WTC11 (cell line): ENCODE measurements at regions not wholly inside any gene's neighbourhood (a gene's known extent, or its start where the extent isn't known, plus 50 kb on each side); places are given as distances from the start of the nearest gene placed in this dataset.

Experiments used
- ATAC-seq: fragments of 200-7000 bp; cut with Tn5 transposase; 2 replicates; pipeline ENCODE4 v1.10.0; 2021; ENCODE audit warnings: mild to moderate bottlenecking, moderate library complexity
- CTCF ChIA-PET: fragments of 300-600 bp; sonication (Branson Sonifier 250); formaldehyde crosslinking; loops from one replicate; lab custom pipeline; 2021; ENCODE audit warnings: antibody characterized with exemption; lab: Charles Lee
- POLR2A ChIA-PET: fragments of 350-600 bp; sonication (Branson Sonifier 250); formaldehyde crosslinking; loops from one replicate; lab custom pipeline; 2021; ENCODE audit warnings: antibody characterized with exemption; lab: Charles Lee
- DNase-seq: peaks from one replicate; pipeline ENCODE4 v3.0.0; 2021; ENCODE audit warnings: low spot score
- H3K27ac Mint-ChIP-seq: 2 replicates; pipeline ENCODE4 v1.8.0; 2021; ENCODE audit warnings: mixed read lengths
- H3K27me3 Mint-ChIP-seq: 2 replicates; pipeline ENCODE4 v1.8.0; 2021; ENCODE audit warnings: low read depth, mild to moderate bottlenecking, moderate library complexity, mixed read lengths
- H3K36me3 Mint-ChIP-seq: 2 replicates; pipeline ENCODE4 v1.8.0; 2021; ENCODE audit warnings: mixed read lengths
- H3K4me1 Mint-ChIP-seq: 2 replicates; pipeline ENCODE4 v1.8.0; 2022; ENCODE audit warnings: mixed read lengths
- H3K4me3 Mint-ChIP-seq: 2 replicates; pipeline ENCODE4 v1.8.0; 2021; ENCODE audit warnings: mild to moderate bottlenecking, moderate library complexity, mixed read lengths
- H3K9me3 Mint-ChIP-seq: 2 replicates; pipeline ENCODE4 v1.8.0; 2021; ENCODE audit warnings: mixed read lengths
- AFF4 ChIP-seq: sonication (generic); formaldehyde crosslinking; IDR thresholded peaks from 2 replicates; pipeline ENCODE4 v1.8.1; 2023; ENCODE audit warnings: mild to moderate bottlenecking, missing genetic modification reagents, borderline replicate concordance
- CTCF ChIP-seq: fragments of 200-600 bp; IDR thresholded peaks from 2 replicates; pipeline ENCODE4 v1.8.0; 2022; ENCODE audit warnings: antibody characterized with exemption
- E2F1 ChIP-seq: sonication (generic); formaldehyde crosslinking; IDR thresholded peaks from 2 replicates; pipeline ENCODE4 v1.8.0; 2022; ENCODE audit warnings: mild to moderate bottlenecking, missing genetic modification reagents
- E2F5 ChIP-seq: sonication (generic); formaldehyde crosslinking; IDR thresholded peaks from 2 replicates; pipeline ENCODE4 v1.8.1; 2022; ENCODE audit warnings: mild to moderate bottlenecking, moderate library complexity, missing genetic modification reagents
- FOXP1 ChIP-seq: sonication (generic); formaldehyde crosslinking; IDR thresholded peaks from 2 replicates; pipeline ENCODE4 v1.8.0; 2022; ENCODE audit warnings: missing genetic modification reagents, mild to moderate bottlenecking, moderate library complexity, borderline replicate concordance
- HMGA2 ChIP-seq: fragments of 250-450 bp; sonication (Bioruptor Pico); IDR thresholded peaks from 2 replicates; pipeline ENCODE4 v1.4.0; 2021; ENCODE audit warnings: mild to moderate bottlenecking, moderate library complexity
- HMGXB4 ChIP-seq: sonication (generic); formaldehyde crosslinking; IDR thresholded peaks from 2 replicates; pipeline ENCODE4 v1.8.1; 2023; ENCODE audit warnings: mild to moderate bottlenecking, moderate library complexity, missing genetic modification reagents
- JAZF1 ChIP-seq: fragments of 250-450 bp; sonication (Bioruptor Pico); IDR thresholded peaks from 2 replicates; pipeline ENCODE4 v1.9.0; 2021; ENCODE audit warnings: moderate library complexity, mild to moderate bottlenecking, inconsistent platforms
- MLX ChIP-seq: sonication (generic); formaldehyde crosslinking; IDR thresholded peaks from 2 replicates; pipeline ENCODE4 v1.8.1; 2023; ENCODE audit warnings: mild to moderate bottlenecking, missing genetic modification reagents, moderate library complexity
- NFYB ChIP-seq: sonication (generic); formaldehyde crosslinking; conservative IDR thresholded peaks from 2 replicates; pipeline ENCODE4 v1.8.0; 2022; ENCODE audit warnings: low read depth, missing genetic modification reagents
- PREB ChIP-seq: sonication (generic); formaldehyde crosslinking; IDR thresholded peaks from 2 replicates; pipeline ENCODE4 v1.8.1; 2022; ENCODE audit warnings: mild to moderate bottlenecking, missing genetic modification reagents, moderate library complexity, borderline replicate concordance
- TEAD1 ChIP-seq: sonication (generic); formaldehyde crosslinking; IDR thresholded peaks from 2 replicates; pipeline ENCODE4 v1.8.0; 2022; ENCODE audit warnings: mild to moderate bottlenecking, missing genetic modification reagents
- ZNF219 ChIP-seq: sonication (generic); formaldehyde crosslinking; IDR thresholded peaks from 2 replicates; pipeline ENCODE4 v1.8.0; 2023; ENCODE audit warnings: missing genetic modification reagents, mild to moderate bottlenecking, borderline replicate concordance
- ZNF263 ChIP-seq: sonication (generic); formaldehyde crosslinking; IDR thresholded peaks from 2 replicates; pipeline ENCODE4 v1.8.1; 2022; ENCODE audit warnings: low read depth, mild to moderate bottlenecking, moderate library complexity, missing genetic modification reagents
- ZNF416 ChIP-seq: fragments of 250-450 bp; sonication (Bioruptor Pico); IDR thresholded peaks from 2 replicates; pipeline ENCODE4 v1.9.0; 2021; ENCODE audit warnings: mild to moderate bottlenecking, inconsistent platforms

- Mint-ChIP-seq H3K4me3 (no peak overlapping the region), H3K27ac (no peak overlapping the region), H3K9me3 (peaks cover 7% of the 10 kb centered on the region), H3K27me3 (no peaks in the 10 kb centered on the region), H3K4me1 (peaks cover 3% of the 10 kb centered on the region; the same call in 1 of the 2 replicates)
- ChIA-PET POLR2A (no interaction called here), CTCF (no interaction called here)
- TF ChIP-seq ZNF416 (CRISPR knock-in tag) (no peak), FOXP1 (CRISPR knock-in tag) (no peak), MLX (CRISPR knock-in tag) (no peak), ZNF263 (CRISPR knock-in tag) (no peak), E2F1 (no peak), HMGXB4 (CRISPR knock-in tag) (no peak), AFF4 (CRISPR knock-in tag) (no peak), PREB (CRISPR knock-in tag) (no peak), HMGA2 (CRISPR knock-in tag) (no peak), E2F5 (CRISPR knock-in tag) (no peak), JAZF1 (no peak), NFYB (CRISPR knock-in tag) (no peak), TEAD1 (CRISPR knock-in tag) (no peak), CTCF (no peak), ZNF219 (CRISPR knock-in tag) (no peak)
- TF ChIP-seq, all 79 proteins: peak for 0
- DNase-seq (no peak), ATAC-seq (no peak)
- no peaks in the 10 kb centered on the region for H3K36me3 Mint-ChIP-seq
Measured at GRCh38 chr2:149871091-149871885, 283.7 kb upstream of the MMADHC start.
